K562 (cell line): ENCODE measurements at regions not wholly inside any gene's neighbourhood (a gene's known extent, or its start where the extent isn't known, plus 50 kb on each side); places are given as distances from the start of the nearest gene placed in this dataset.
A peak's percentile ranks its signal among the peaks of the same experiment; 100 is the strongest.

Experiments used
- BRD9 ChIP-seq: fragments of 450-650 bp; IDR thresholded peaks from 2 replicates; pipeline ENCODE4 v1.6.1; 2018; ENCODE audit warnings: low read depth; ENCODE audit not compliant: partially characterized antibody
- CCAR2 ChIP-seq: fragments of 200-400 bp; formaldehyde crosslinking; IDR thresholded peaks from 2 replicates; pipeline ENCODE4 v1.6.1; 2017; ENCODE audit warnings: mild to moderate bottlenecking, low read depth, low read length
- DMBX1 ChIP-seq: fragments of 250-450 bp; sonication (Bioruptor Pico); IDR thresholded peaks from 2 replicates; pipeline ENCODE4 v1.8.0; 2022; ENCODE audit warnings: inconsistent platforms, mild to moderate bottlenecking, moderate library complexity, borderline replicate concordance
- DPF2 ChIP-seq: fragments of 450-650 bp; IDR thresholded peaks from 2 replicates; pipeline ENCODE4 v1.6.1; 2016
- FOXA3 ChIP-seq, 2 experiments: fragments of 450-650 bp in 1 of 2; sonication (generic) in 1 of 2; formaldehyde crosslinking; IDR thresholded peaks in 1 of 2; conservative IDR thresholded peaks in 1 of 2; 2 replicates each; pipeline versions ENCODE4 v1.4.0 to v1.8.0; 2020 to 2022; ENCODE audit warnings: mild to moderate bottlenecking in 2 of 2, missing genetic modification reagents in 1 of 2
- HDGF ChIP-seq: fragments of 450-650 bp; IDR thresholded peaks from 2 replicates; pipeline ENCODE4 v1.6.1; 2016
- HEY1 ChIP-seq: fragments of 250-450 bp; sonication (Bioruptor Pico); IDR thresholded peaks from 2 replicates; pipeline ENCODE4 v1.5.0; 2020; ENCODE audit warnings: mild to moderate bottlenecking, moderate library complexity, borderline replicate concordance
- HLTF ChIP-seq: fragments of 450-650 bp; IDR thresholded peaks from 2 replicates; pipeline ENCODE4 v1.6.1; 2016
- ILF3 ChIP-seq: fragments of 450-650 bp; IDR thresholded peaks from 2 replicates; pipeline ENCODE4 v1.6.1; 2018; ENCODE audit warnings: antibody characterized with exemption, mild to moderate bottlenecking, moderate library complexity, borderline replicate concordance
- KHSRP ChIP-seq: fragments of 450-650 bp; IDR thresholded peaks from 2 replicates; pipeline ENCODE4 v1.6.1; 2017
- MAFF ChIP-seq: IDR thresholded peaks from 2 replicates; pipeline ENCODE4 v1.6.1; 2012; ENCODE audit warnings: low read length, improper control_type of control experiment
- NCOA4 ChIP-seq: fragments of 450-650 bp; IDR thresholded peaks from 2 replicates; pipeline ENCODE4 v1.6.1; 2018; ENCODE audit warnings: mild to moderate bottlenecking; ENCODE audit not compliant: partially characterized antibody
- NCOR1 ChIP-seq: fragments of 450-650 bp; IDR thresholded peaks from 2 replicates; pipeline ENCODE4 v1.6.1; 2016; ENCODE audit warnings: mild to moderate bottlenecking, moderate library complexity
- SAFB2 ChIP-seq: fragments of 200-400 bp; formaldehyde crosslinking; IDR thresholded peaks from 2 replicates; pipeline ENCODE4 v1.6.1; 2018; ENCODE audit warnings: borderline replicate concordance, low read length, low read depth, moderate library complexity; ENCODE audit not compliant: severe bottlenecking
- SETDB1 ChIP-seq: IDR thresholded peaks from one replicate; pipeline ENCODE4 v1.6.1; 2012; ENCODE audit warnings: low read length, control low read depth, inconsistent platforms
- TEAD4 ChIP-seq, 2 experiments: sonication (generic) in 1 of 2; formaldehyde crosslinking in 1 of 2; IDR thresholded peaks; 2 replicates each; pipeline versions ENCODE4 v1.6.1 to v1.8.0; 2012 to 2022; ENCODE audit warnings: borderline replicate concordance in 1 of 2, inconsistent platforms in 1 of 2, low read length in 1 of 2, mild to moderate bottlenecking in 1 of 2, missing genetic modification reagents in 1 of 2
- ZNF121 ChIP-seq: sonication (generic); formaldehyde crosslinking; conservative IDR thresholded peaks from 2 replicates; pipeline ENCODE4 v1.8.0; 2022; ENCODE audit warnings: missing genetic modification reagents
- ZNF3 ChIP-seq: fragments of 250-450 bp; sonication (Bioruptor Pico); IDR thresholded peaks from 2 replicates; pipeline ENCODE4 v1.5.0; 2021; ENCODE audit warnings: mild to moderate bottlenecking, moderate library complexity
- ZNF584 ChIP-seq: fragments of 200-800 bp; sonication (Bioruptor generic); IDR thresholded peaks from 2 replicates; pipeline ENCODE4 v1.6.1; 2016; ENCODE audit warnings: low read depth, mild to moderate bottlenecking, missing genetic modification characterization, missing compliant biosample characterization
- ZNF830 ChIP-seq: fragments of 250-450 bp; sonication (Bioruptor Pico); IDR thresholded peaks from 2 replicates; pipeline ENCODE4 v1.5.0; 2021; ENCODE audit warnings: mild to moderate bottlenecking
- TF ChIP-seq, protein P1 (sequence below), 2 experiments: fragments of 450-650 bp in 1 of 2; sonication (generic) in 1 of 2; formaldehyde crosslinking in 1 of 2; IDR thresholded peaks in 1 of 2; conservative IDR thresholded peaks in 1 of 2; 2 replicates each; pipeline versions ENCODE4 v1.6.1 to v1.8.1; 2016 to 2023; ENCODE audit warnings: mild to moderate bottlenecking in 2 of 2, moderate library complexity in 2 of 2, inconsistent platforms in 1 of 2, missing genetic modification reagents in 1 of 2
- TF ChIP-seq, protein P2 (sequence below): sonication (generic); formaldehyde crosslinking; IDR thresholded peaks from 2 replicates; pipeline ENCODE4 v1.8.1; 2023; ENCODE audit warnings: mild to moderate bottlenecking, missing genetic modification reagents
- TF ChIP-seq, protein P3 (sequence below): fragments of 450-650 bp; formaldehyde crosslinking; IDR thresholded peaks from 2 replicates; pipeline ENCODE4 v1.4.0; 2020; ENCODE audit warnings: mild to moderate bottlenecking, moderate library complexity
- TF ChIP-seq, protein P4 (sequence below), 2 experiments: IDR thresholded peaks; 2 replicates each; pipeline ENCODE4 v1.6.1; 2012; ENCODE audit warnings: improper control_type of control experiment in 2 of 2, low read depth in 2 of 2, low read length in 2 of 2, borderline replicate concordance in 1 of 2

DNA sequence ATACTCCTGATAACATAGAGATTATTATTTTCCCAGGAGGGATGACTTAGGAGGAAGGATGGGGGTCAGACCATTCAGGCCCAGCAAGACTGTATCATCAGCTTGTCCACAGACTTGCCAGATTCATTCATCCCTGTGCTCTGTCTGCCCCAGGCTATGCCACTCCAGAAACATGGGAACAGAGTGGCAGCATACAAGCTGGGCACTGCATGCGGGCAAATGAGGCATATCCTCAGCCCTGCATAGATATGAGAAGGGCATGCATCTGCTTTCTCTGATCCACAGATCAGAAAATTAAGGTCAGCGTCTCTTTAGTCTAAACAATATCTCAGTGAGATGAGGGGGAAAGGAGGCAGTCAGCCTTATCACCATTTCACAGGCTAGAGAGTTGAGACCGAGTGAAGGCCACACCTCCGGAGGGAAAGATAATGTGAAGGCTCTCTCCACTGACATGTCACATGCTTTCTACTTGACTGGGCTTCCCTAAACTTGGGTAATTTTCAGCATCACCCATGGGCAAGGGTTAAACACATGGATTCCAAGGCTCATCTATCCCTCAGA lies 140.5 kb downstream of the TFAP2B start (continued):
- TF ChIP-seq, protein P1, sequence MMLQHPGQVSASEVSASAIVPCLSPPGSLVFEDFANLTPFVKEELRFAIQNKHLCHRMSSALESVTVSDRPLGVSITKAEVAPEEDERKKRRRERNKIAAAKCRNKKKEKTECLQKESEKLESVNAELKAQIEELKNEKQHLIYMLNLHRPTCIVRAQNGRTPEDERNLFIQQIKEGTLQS (IDR thresholded peaks at IDR 0.05) = peak; percentile 13; the same call in 1 of the 2 replicates
- TF ChIP-seq, protein P1 (CRISPR knock-in tag; conservative IDR thresholded peaks at IDR 0.05) = peak; percentile 43; the same call in 1 of the 2 replicates
- TF ChIP-seq HLTF (no peak; the same call in 1 of the 2 replicates), SETDB1 (no peak), TEAD4 (IDR thresholded peaks at IDR 0.05; ENCODE audit: low read length) (peak; percentile 91), TEAD4 (CRISPR knock-in tag; IDR thresholded peaks at IDR 0.05; ENCODE audit: borderline replicate concordance) (no peak), MAFF (no peak), FOXA3 (CRISPR knock-in tag; conservative IDR thresholded peaks at IDR 0.05 in 1 of 2, IDR thresholded peaks at IDR 0.05 in 1 of 2) (no peak), CCAR2 (no peak), DMBX1 (no peak), NCOA4 (no peak), ZNF830 (no peak), ZNF3 (CRISPR knock-in tag) (no peak), BRD9 (peak; percentile 20), HEY1 (no peak), ZNF121 (CRISPR knock-in tag) (no peak), HDGF (no peak), DPF2 (peak; percentile 96), NCOR1 (peak; percentile 94), ZNF584 (CRISPR knock-in tag) (no peak), ILF3 (no peak), SAFB2 (no peak), KHSRP (no peak)
- TF ChIP-seq, protein P2, sequence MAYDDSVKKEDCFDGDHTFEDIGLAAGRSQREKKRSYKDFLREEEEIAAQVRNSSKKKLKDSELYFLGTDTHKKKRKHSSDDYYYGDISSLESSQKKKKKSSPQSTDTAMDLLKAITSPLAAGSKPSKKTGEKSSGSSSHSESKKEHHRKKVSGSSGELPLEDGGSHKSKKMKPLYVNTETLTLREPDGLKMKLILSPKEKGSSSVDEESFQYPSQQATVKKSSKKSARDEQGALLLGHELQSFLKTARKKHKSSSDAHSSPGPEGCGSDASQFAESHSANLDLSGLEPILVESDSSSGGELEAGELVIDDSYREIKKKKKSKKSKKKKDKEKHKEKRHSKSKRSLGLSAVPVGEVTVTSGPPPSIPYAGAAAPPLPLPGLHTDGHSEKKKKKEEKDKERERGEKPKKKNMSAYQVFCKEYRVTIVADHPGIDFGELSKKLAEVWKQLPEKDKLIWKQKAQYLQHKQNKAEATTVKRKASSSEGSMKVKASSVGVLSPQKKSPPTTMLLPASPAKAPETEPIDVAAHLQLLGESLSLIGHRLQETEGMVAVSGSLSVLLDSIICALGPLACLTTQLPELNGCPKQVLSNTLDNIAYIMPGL (CRISPR knock-in tag) = no peak
- TF ChIP-seq, protein P3, sequence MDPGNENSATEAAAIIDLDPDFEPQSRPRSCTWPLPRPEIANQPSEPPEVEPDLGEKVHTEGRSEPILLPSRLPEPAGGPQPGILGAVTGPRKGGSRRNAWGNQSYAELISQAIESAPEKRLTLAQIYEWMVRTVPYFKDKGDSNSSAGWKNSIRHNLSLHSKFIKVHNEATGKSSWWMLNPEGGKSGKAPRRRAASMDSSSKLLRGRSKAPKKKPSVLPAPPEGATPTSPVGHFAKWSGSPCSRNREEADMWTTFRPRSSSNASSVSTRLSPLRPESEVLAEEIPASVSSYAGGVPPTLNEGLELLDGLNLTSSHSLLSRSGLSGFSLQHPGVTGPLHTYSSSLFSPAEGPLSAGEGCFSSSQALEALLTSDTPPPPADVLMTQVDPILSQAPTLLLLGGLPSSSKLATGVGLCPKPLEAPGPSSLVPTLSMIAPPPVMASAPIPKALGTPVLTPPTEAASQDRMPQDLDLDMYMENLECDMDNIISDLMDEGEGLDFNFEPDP = no peak
- TF ChIP-seq, protein P4, sequence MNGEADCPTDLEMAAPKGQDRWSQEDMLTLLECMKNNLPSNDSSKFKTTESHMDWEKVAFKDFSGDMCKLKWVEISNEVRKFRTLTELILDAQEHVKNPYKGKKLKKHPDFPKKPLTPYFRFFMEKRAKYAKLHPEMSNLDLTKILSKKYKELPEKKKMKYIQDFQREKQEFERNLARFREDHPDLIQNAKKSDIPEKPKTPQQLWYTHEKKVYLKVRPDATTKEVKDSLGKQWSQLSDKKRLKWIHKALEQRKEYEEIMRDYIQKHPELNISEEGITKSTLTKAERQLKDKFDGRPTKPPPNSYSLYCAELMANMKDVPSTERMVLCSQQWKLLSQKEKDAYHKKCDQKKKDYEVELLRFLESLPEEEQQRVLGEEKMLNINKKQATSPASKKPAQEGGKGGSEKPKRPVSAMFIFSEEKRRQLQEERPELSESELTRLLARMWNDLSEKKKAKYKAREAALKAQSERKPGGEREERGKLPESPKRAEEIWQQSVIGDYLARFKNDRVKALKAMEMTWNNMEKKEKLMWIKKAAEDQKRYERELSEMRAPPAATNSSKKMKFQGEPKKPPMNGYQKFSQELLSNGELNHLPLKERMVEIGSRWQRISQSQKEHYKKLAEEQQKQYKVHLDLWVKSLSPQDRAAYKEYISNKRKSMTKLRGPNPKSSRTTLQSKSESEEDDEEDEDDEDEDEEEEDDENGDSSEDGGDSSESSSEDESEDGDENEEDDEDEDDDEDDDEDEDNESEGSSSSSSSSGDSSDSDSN (IDR thresholded peaks at IDR 0.05; ENCODE audit: borderline replicate concordance in 1 of 2, low read depth in 2 of 2, low read length in 2 of 2) = no peak
